Mesenchymal stem cell (in vitro differentiated cells and primary cell): ENCODE measurements at regions not wholly inside any gene's neighbourhood (a gene's known extent, or its start where the extent isn't known, plus 50 kb on each side); places are given as distances from the start of the nearest gene placed in this dataset.

Experiments used
- DNase-seq: peaks from one replicate; pipeline ENCODE4 v3.0.0-alpha.2; 2013
- H2AFZ ChIP-seq: one replicate; pipeline ENCODE4 v1.6.1; 2013; ENCODE audit warnings: low read depth, mild to moderate bottlenecking, control low read depth, inconsistent platforms, low read length, moderate library complexity
- H2AK5ac ChIP-seq: 2 replicates; pipeline ENCODE4 v1.6.1; 2013; ENCODE audit warnings: low read length, moderate library complexity, mild to moderate bottlenecking, inconsistent platforms; ENCODE audit not compliant: severe bottlenecking
- H2BK120ac ChIP-seq: one replicate; pipeline ENCODE4 v1.6.1; 2013; ENCODE audit warnings: low read depth, mild to moderate bottlenecking, inconsistent platforms, low read length, moderate library complexity
- H2BK12ac ChIP-seq, 2 experiments: one replicate each; pipeline ENCODE4 v1.6.1; 2013; ENCODE audit warnings: inconsistent platforms in 2 of 2, low read length in 2 of 2, mild to moderate bottlenecking in 2 of 2, moderate library complexity in 2 of 2, control low read depth in 1 of 2
- H2BK15ac ChIP-seq: one replicate; pipeline ENCODE4 v1.6.1; 2013; ENCODE audit warnings: mild to moderate bottlenecking, low read depth, inconsistent platforms; ENCODE audit not compliant: poor library complexity, severe bottlenecking
- H2BK5ac ChIP-seq: 2 replicates; pipeline ENCODE4 v1.6.1; 2013; ENCODE audit warnings: low read depth, mild to moderate bottlenecking, low read length, control low read depth, inconsistent platforms; ENCODE audit not compliant: poor library complexity, severe bottlenecking
- H3K14ac ChIP-seq, 2 experiments: one replicate each; pipeline ENCODE4 v1.6.1; 2013; ENCODE audit warnings: inconsistent platforms in 2 of 2, low read length in 2 of 2, control low read depth in 1 of 2, mild to moderate bottlenecking in 1 of 2, moderate library complexity in 1 of 2
- H3K18ac ChIP-seq, 2 experiments: one replicate each; pipeline ENCODE4 v1.6.1; 2013; ENCODE audit warnings: inconsistent platforms in 2 of 2, low read length in 2 of 2, control low read depth in 1 of 2, low read depth in 1 of 2, mild to moderate bottlenecking in 1 of 2
- H3K23ac ChIP-seq, 2 experiments: one replicate each; pipeline ENCODE4 v1.6.1; 2013; ENCODE audit warnings: inconsistent platforms in 2 of 2, low read length in 2 of 2, mild to moderate bottlenecking in 2 of 2, moderate library complexity in 2 of 2, control low read depth in 1 of 2
- H3K27ac ChIP-seq: 2 replicates; pipeline ENCODE4 v1.5.1; 2013; ENCODE audit warnings: mild to moderate bottlenecking, moderate library complexity, low read length, control low read depth, inconsistent platforms; ENCODE audit not compliant: poor library complexity, severe bottlenecking
- H3K27me3 ChIP-seq, 2 experiments: 2 replicates each; pipeline versions ENCODE4 v1.6.1 to v1.7.0; 2013; ENCODE audit warnings: low read length in 2 of 2, mild to moderate bottlenecking in 2 of 2, moderate library complexity in 2 of 2, control low read depth in 1 of 2, inconsistent platforms in 1 of 2; ENCODE audit not compliant: control insufficient read depth in 1 of 2, insufficient read depth in 1 of 2
- H3K36me3 ChIP-seq, 2 experiments: 2 replicates each; pipeline versions ENCODE4 v1.6.1 to v1.7.0; 2013; ENCODE audit warnings: low read length in 2 of 2, control low read depth in 1 of 2, inconsistent platforms in 1 of 2, low read depth in 1 of 2, mild to moderate bottlenecking in 1 of 2; ENCODE audit not compliant: insufficient read depth in 2 of 2, control insufficient read depth in 1 of 2
- H3K4ac ChIP-seq, 2 experiments: one replicate each; pipeline ENCODE4 v1.6.1; 2013; ENCODE audit warnings: inconsistent platforms in 2 of 2, low read length in 2 of 2, mild to moderate bottlenecking in 2 of 2, moderate library complexity in 2 of 2, control low read depth in 1 of 2, low read depth in 1 of 2
- H3K4me1 ChIP-seq: 2 replicates; pipeline ENCODE4 v1.6.1; 2013; ENCODE audit warnings: low read depth, low read length, control low read depth; ENCODE audit not compliant: control insufficient read depth, insufficient read depth
- H3K4me2 ChIP-seq: 2 replicates; pipeline ENCODE4 v1.6.1; 2013; ENCODE audit warnings: low read length, mild to moderate bottlenecking, inconsistent platforms; ENCODE audit not compliant: poor library complexity, severe bottlenecking
- H3K4me3 ChIP-seq, 2 experiments: 2 replicates each; pipeline versions ENCODE4 v1.5.1 to v1.7.0; 2013; ENCODE audit warnings: low read length in 2 of 2, mild to moderate bottlenecking in 2 of 2, control low read depth in 1 of 2, low read depth in 1 of 2; ENCODE audit not compliant: insufficient read depth in 1 of 2
- H3K79me1 ChIP-seq: replicated peaks from 2 replicates; pipeline ENCODE4 v1.6.1; 2013; ENCODE audit warnings: mild to moderate bottlenecking, control low read depth, low read length, inconsistent platforms; ENCODE audit not compliant: poor library complexity, severe bottlenecking
- H3K9ac ChIP-seq: 2 replicates; pipeline ENCODE4 v1.7.0; 2013; ENCODE audit warnings: mild to moderate bottlenecking, low read length, moderate library complexity
- H3K9me3 ChIP-seq: 2 replicates; pipeline ENCODE4 v1.7.0; 2013; ENCODE audit warnings: mild to moderate bottlenecking, low read length; ENCODE audit not compliant: control insufficient read depth
- H4K8ac ChIP-seq: one replicate; pipeline ENCODE4 v1.6.1; 2013; ENCODE audit warnings: inconsistent platforms, mild to moderate bottlenecking, low read length, moderate library complexity
- H4K91ac ChIP-seq: one replicate; pipeline ENCODE4 v1.6.1; 2013; ENCODE audit warnings: mild to moderate bottlenecking, low read length, inconsistent platforms
- WGBS: methylation state at CpG from one replicate; pipeline ENCODE4 v1.1.7; 2013; ENCODE audit warnings: mixed read lengths; 5-methylcytosine and 5-hydroxymethylcytosine counted together

GRCh38 chr11:96481204-96481603 is 91.4 kb downstream of the JRKL start:
- Histone ChIP-seq H3K4me2 (no peak overlapping the region), H3K9ac (no peak overlapping the region), H2BK120ac (no peak overlapping the region), H3K9me3 (peaks cover 14% of the 10 kb centered on the region), H3K14ac (no peak overlapping the region), H3K4ac (no peak overlapping the region), H2BK12ac (no peak overlapping the region), H3K4me1 (no peaks in the 10 kb centered on the region), H2BK15ac (no peak overlapping the region), H3K36me3 (no peaks in the 10 kb centered on the region), H2AK5ac (no peak overlapping the region), H3K27ac (no peak overlapping the region), H2AFZ (no peak overlapping the region), H4K8ac (no peak overlapping the region), H3K27me3 (no peaks in the 10 kb centered on the region), H3K18ac (no peak overlapping the region), H3K23ac (no peak overlapping the region), H4K91ac (no peak overlapping the region), H3K79me1 (no peaks in the 10 kb centered on the region), H2BK5ac (no peak overlapping the region), H3K4me3 (no peak overlapping the region)
- WGBS: 42% methylated on average over 1 of the region's 1 CpG
- DNase-seq: peak; percentile 18

DNA sequence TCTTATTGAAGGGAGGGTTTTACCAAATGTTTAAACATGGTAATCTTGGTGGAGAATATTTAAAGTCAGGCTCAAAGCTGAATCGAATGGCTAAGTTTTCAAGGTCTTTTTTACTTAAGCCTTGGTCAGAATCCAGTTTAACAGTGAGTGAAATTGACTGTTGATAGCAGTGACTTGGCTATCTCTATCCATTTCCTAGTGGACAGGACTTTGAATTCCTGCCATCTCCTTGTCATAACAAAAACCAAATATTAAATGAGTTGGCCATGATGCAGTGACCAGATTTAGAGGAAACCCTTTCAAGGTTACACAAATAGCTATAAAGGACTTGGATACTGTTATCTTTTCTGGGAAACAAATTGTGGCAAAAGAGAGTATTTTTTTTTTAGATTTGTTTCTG is 92.0 kb downstream of the JRKL start:
- Histone ChIP-seq H3K18ac (no peak overlapping the region), H3K4me3 (no peak overlapping the region), H3K4ac (no peak overlapping the region), H3K9me3 (peaks cover 12% of the 10 kb centered on the region), H3K36me3 (no peaks in the 10 kb centered on the region), H4K8ac (no peak overlapping the region), H2BK120ac (no peak overlapping the region), H2BK15ac (no peak overlapping the region), H2BK5ac (no peak overlapping the region), H3K4me1 (peaks cover 1% of the 10 kb centered on the region), H3K14ac (no peak overlapping the region), H3K79me1 (no peaks in the 10 kb centered on the region), H3K27ac (no peak overlapping the region), H3K23ac (no peak overlapping the region), H2BK12ac (no peak overlapping the region), H3K9ac (no peak overlapping the region), H3K27me3 (no peaks in the 10 kb centered on the region), H2AFZ (no peak overlapping the region), H3K4me2 (no peak overlapping the region), H4K91ac (no peak overlapping the region), H2AK5ac (no peak overlapping the region)
- no peak for DNase-seq
- 80% methylated on average over 1 of the region's 1 CpG for WGBS

DNA sequence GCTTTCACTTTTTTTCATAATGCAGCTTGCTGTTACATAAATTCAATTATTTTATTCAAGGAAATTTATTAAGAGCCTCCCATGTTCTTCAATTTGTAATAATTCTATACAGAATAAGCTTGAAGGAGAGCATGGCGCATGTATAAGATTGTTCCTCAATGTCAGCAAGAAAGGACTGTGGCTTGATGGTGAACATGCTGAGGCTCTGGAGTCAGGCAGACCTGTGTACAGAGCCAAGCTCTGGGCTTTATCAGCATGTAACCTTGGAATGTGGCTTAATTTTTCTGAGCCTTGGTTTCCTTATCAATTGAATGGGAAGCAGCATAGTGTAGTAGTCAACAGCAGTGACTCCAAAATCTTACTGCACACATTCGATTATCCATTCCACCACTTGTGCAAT is 92.4 kb downstream of the JRKL start:
- Histone ChIP-seq H2BK12ac (no peak overlapping the region), H3K79me1 (no peaks in the 10 kb centered on the region), H3K4ac (no peak overlapping the region), H3K4me3 (no peak overlapping the region), H3K9me3 (peaks cover 12% of the 10 kb centered on the region), H3K36me3 (no peaks in the 10 kb centered on the region), H3K18ac (no peak overlapping the region), H2AFZ (no peak overlapping the region), H4K8ac (no peak overlapping the region), H3K4me2 (no peak overlapping the region), H2BK15ac (no peak overlapping the region), H4K91ac (no peak overlapping the region), H3K23ac (no peak overlapping the region), H3K4me1 (peaks cover 5% of the 10 kb centered on the region), H3K14ac (no peak overlapping the region), H2BK5ac (no peak overlapping the region), H3K9ac (no peak overlapping the region), H2AK5ac (no peak overlapping the region), H3K27ac (no peak overlapping the region), H3K27me3 (no peaks in the 10 kb centered on the region), H2BK120ac (no peak overlapping the region)
- 89% methylated on average over 1 of the region's 2 CpGs for WGBS
- no peak for DNase-seq

DNA sequence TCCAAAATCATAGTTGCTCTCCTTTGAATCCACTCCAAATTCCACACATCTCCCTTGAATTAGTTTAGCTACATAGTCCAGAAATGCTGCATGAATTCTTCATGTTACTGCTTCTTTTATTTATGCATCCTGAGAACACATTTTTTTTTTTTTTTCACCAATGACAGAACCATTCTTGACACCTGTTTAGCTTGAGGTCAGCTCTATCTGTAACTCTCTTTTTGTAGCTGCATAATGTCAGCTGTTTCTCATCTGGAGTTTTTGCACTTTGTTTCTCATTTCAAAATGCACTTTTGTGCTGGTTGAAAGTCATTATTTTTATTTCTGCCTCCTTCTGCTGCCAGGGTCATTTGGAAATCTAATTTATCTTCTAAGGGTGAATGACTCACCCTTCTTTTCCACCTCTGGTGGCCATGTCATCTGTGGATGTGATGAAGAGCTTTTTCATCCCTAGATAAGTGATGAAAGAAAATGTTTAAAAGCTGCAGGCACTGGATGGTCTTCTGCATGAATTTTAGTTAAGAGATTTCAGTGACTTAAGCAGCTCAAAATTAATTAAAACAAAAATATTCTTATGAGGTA is 93.7 kb downstream of the JRKL start:
- H3K23ac ChIP-seq: no peak overlapping the region
- H3K27ac ChIP-seq: no peak overlapping the region
- H4K91ac ChIP-seq: no peak overlapping the region
- no peak overlapping the region for H3K4me3 ChIP-seq
- H2BK12ac ChIP-seq: no peak overlapping the region
- no peak overlapping the region for H3K4ac ChIP-seq
- peaks cover 10% of the 10 kb centered on the region for H3K4me1 ChIP-seq
- H3K27me3 ChIP-seq: no peaks in the 10 kb centered on the region
- no peak overlapping the region for H3K4me2 ChIP-seq
- H4K8ac ChIP-seq: no peak overlapping the region
- no peak overlapping the region for H3K9ac ChIP-seq
- peaks cover 5% of the 10 kb centered on the region for H3K9me3 ChIP-seq
- H3K36me3 ChIP-seq: no peaks in the 10 kb centered on the region
- H2BK15ac ChIP-seq: no peak overlapping the region
- H2BK120ac ChIP-seq: no peak overlapping the region
- no peaks in the 10 kb centered on the region for H3K79me1 ChIP-seq
- DNase-seq: peak; percentile 1
- no peak overlapping the region for H2AFZ ChIP-seq
- H2AK5ac ChIP-seq: no peak overlapping the region
- H3K14ac ChIP-seq: no peak overlapping the region
- H2BK5ac ChIP-seq: no peak overlapping the region
- no peak overlapping the region for H3K18ac ChIP-seq
